ENCODE measurements at regions not wholly inside any gene's neighbourhood (a gene's known extent, or its start where the extent isn't known, plus 50 kb on each side); places are given as distances from the start of the nearest gene placed in this dataset.
"Not testable (repeated sequence)": the region's sequence is repeated elsewhere in the genome, so short reads cannot be mapped to it uniquely, and the experiment has no call there.

GRCh38 chr4:158122501-158122900, 50.3 kb downstream of the GASK1B start:
- no peak for DNase-seq

GRCh38 chr4:158121161-158121579, 51.7 kb downstream of the GASK1B start:
- DNase-seq: no peak

- DNase-seq: not testable (repeated sequence)
Observed at GRCh38 chr4:158120645-158121151, 52.1 kb downstream of the GASK1B start.

- no peak for DNase-seq
Observed at GRCh38 chr4:158112611-158113010, 60.2 kb downstream of the GASK1B start.

- no peak for DNase-seq
Observed at GRCh38 chr4:158111241-158111640, 61.6 kb downstream of the GASK1B start.

GRCh38 chr4:158102904-158103303, 69.9 kb downstream of the GASK1B start:
- DNase-seq: no peak

GRCh38 chr4:158099686-158100085, 73.1 kb downstream of the GASK1B start:
- no peak for DNase-seq

- no peak for DNase-seq
Observed at GRCh38 chr4:158098802-158099201, 74.0 kb downstream of the GASK1B start.

GRCh38 chr4:158094413-158095134, 78.3 kb downstream of the GASK1B start:
- no peak for DNase-seq

GRCh38 chr4:158090323-158090722, 82.5 kb downstream of the GASK1B start:
- DNase-seq: no peak

GRCh38 chr4:158089897-158090296, 82.9 kb downstream of the GASK1B start:
- not testable (repeated sequence) for DNase-seq

GRCh38 chr4:158080354-158080753, 92.5 kb downstream of the GASK1B start:
- no peak for DNase-seq

GRCh38 chr4:158079661-158080060, 93.2 kb downstream of the GASK1B start:
- no peak for DNase-seq

GRCh38 chr4:158077835-158078234, 95.0 kb downstream of the GASK1B start:
- DNase-seq: no peak

- DNase-seq: no peak
Observed at GRCh38 chr4:158074851-158075250, 98.0 kb downstream of the GASK1B start.

- no peak for DNase-seq
Observed at GRCh38 chr4:158071931-158072330, 100.9 kb downstream of the GASK1B start.

GRCh38 chr4:158068068-158068467, 104.8 kb downstream of the GASK1B start:
- DNase-seq: no peak

- no peak for DNase-seq
Observed at GRCh38 chr4:158067646-158068045, 105.2 kb downstream of the GASK1B start.

- no peak for DNase-seq
Observed at GRCh38 chr4:158065603-158066002, 107.2 kb downstream of the GASK1B start.

GRCh38 chr4:158065176-158065575, 107.6 kb downstream of the GASK1B start:
- DNase-seq: no peak

GRCh38 chr4:158056689-158057245, 116.1 kb downstream of the GASK1B start:
- DNase-seq: no peak

- DNase-seq: no peak
Observed at GRCh38 chr4:158055668-158056067, 117.2 kb downstream of the GASK1B start.

GRCh38 chr4:158053801-158054200, 119.0 kb downstream of the GASK1B start:
- DNase-seq: no peak

Data from hypothalamus (tissue), 51 donors.